ENCODE measurements at regions not wholly inside any gene's neighbourhood (a gene's known extent, or its start where the extent isn't known, plus 50 kb on each side); places are given as distances from the start of the nearest gene placed in this dataset.
"Not testable (repeated sequence)": the region's sequence is repeated elsewhere in the genome, so short reads cannot be mapped to it uniquely, and the experiment has no call there.

- Mint-ChIP-seq H3K9me3 (peaks cover 5% of the 10 kb centered on the region), H3K36me3 (ENCODE audit: low read depth) (no peaks in the 10 kb centered on the region), H3K4me1 (no peaks in the 10 kb centered on the region), H3K27ac (no peak overlapping the region), H3K27me3 (peaks cover 9% of the 10 kb centered on the region), H3K4me3 (no peak overlapping the region)
- ATAC-seq (replicated peaks) = no peak
Measured at GRCh38 chr10:129179972-129180678, 286.9 kb upstream of the MGMT start.

GRCh38 chr10:129184196-129184595, 282.8 kb upstream of the MGMT start:
- no peak overlapping the region for H3K27ac Mint-ChIP-seq
- no peaks in the 10 kb centered on the region for H3K4me1 Mint-ChIP-seq
- H3K36me3 Mint-ChIP-seq (ENCODE audit: low read depth) = no peaks in the 10 kb centered on the region
- no peak for ATAC-seq (replicated peaks)
- peaks cover 15% of the 10 kb centered on the region for H3K27me3 Mint-ChIP-seq
- H3K4me3 Mint-ChIP-seq = no peak overlapping the region
- H3K9me3 Mint-ChIP-seq = peaks cover 16% of the 10 kb centered on the region

GRCh38 chr10:129187331-129187730, 279.7 kb upstream of the MGMT start:
- no peaks in the 10 kb centered on the region for H3K36me3 Mint-ChIP-seq (ENCODE audit: low read depth)
- H3K27me3 Mint-ChIP-seq = peaks cover 12% of the 10 kb centered on the region
- peaks cover 16% of the 10 kb centered on the region for H3K9me3 Mint-ChIP-seq
- H3K4me3 Mint-ChIP-seq = no peak overlapping the region
- H3K27ac Mint-ChIP-seq = no peak overlapping the region
- no peak for ATAC-seq (replicated peaks)
- H3K4me1 Mint-ChIP-seq = no peaks in the 10 kb centered on the region

- Mint-ChIP-seq H3K27me3 (peaks cover 9% of the 10 kb centered on the region), H3K36me3 (ENCODE audit: low read depth) (no peaks in the 10 kb centered on the region), H3K4me1 (no peaks in the 10 kb centered on the region), H3K9me3 (peaks cover 10% of the 10 kb centered on the region), H3K27ac (no peak overlapping the region), H3K4me3 (no peak overlapping the region)
- no peak for ATAC-seq (replicated peaks)
Measured at GRCh38 chr10:129191797-129192196, 275.2 kb upstream of the MGMT start.

- peaks cover 5% of the 10 kb centered on the region for H3K27me3 Mint-ChIP-seq
- H3K4me3 Mint-ChIP-seq = no peak overlapping the region
- no peak overlapping the region for H3K27ac Mint-ChIP-seq
- no peak for ATAC-seq (replicated peaks)
- no peaks in the 10 kb centered on the region for H3K4me1 Mint-ChIP-seq
- peaks cover 3% of the 10 kb centered on the region for H3K9me3 Mint-ChIP-seq
- no peaks in the 10 kb centered on the region for H3K36me3 Mint-ChIP-seq (ENCODE audit: low read depth)
Measured at GRCh38 chr10:129192344-129193128, 274.5 kb upstream of the MGMT start.

GRCh38 chr10:129193148-129193547, 273.9 kb upstream of the MGMT start:
- Mint-ChIP-seq H3K36me3 (ENCODE audit: low read depth) (no peaks in the 10 kb centered on the region), H3K9me3 (no peaks in the 10 kb centered on the region), H3K4me3 (no peak overlapping the region), H3K27me3 (peaks cover 3% of the 10 kb centered on the region), H3K27ac (no peak overlapping the region), H3K4me1 (no peaks in the 10 kb centered on the region)
- ATAC-seq (replicated peaks) = peak; percentile 40

GRCh38 chr10:129194181-129194870, 272.7 kb upstream of the MGMT start:
- H3K4me1 Mint-ChIP-seq = no peaks in the 10 kb centered on the region
- H3K27me3 Mint-ChIP-seq = peaks cover 3% of the 10 kb centered on the region
- H3K4me3 Mint-ChIP-seq = no peak overlapping the region
- H3K36me3 Mint-ChIP-seq (ENCODE audit: low read depth) = no peaks in the 10 kb centered on the region
- H3K27ac Mint-ChIP-seq = no peak overlapping the region
- no peaks in the 10 kb centered on the region for H3K9me3 Mint-ChIP-seq
- ATAC-seq (replicated peaks) = no peak

GRCh38 chr10:129199826-129200225, 267.2 kb upstream of the MGMT start:
- no peaks in the 10 kb centered on the region for H3K27me3 Mint-ChIP-seq
- H3K36me3 Mint-ChIP-seq (ENCODE audit: low read depth) = no peaks in the 10 kb centered on the region

GRCh38 chr10:129203819-129204218, 263.2 kb upstream of the MGMT start:
- H3K4me1 Mint-ChIP-seq = no peaks in the 10 kb centered on the region
- no peak overlapping the region for H3K27ac Mint-ChIP-seq
- no peaks in the 10 kb centered on the region for H3K36me3 Mint-ChIP-seq (ENCODE audit: low read depth)
- H3K9me3 Mint-ChIP-seq = peaks cover 4% of the 10 kb centered on the region
- ATAC-seq (replicated peaks) = no peak
- no peak overlapping the region for H3K4me3 Mint-ChIP-seq
- H3K27me3 Mint-ChIP-seq = no peaks in the 10 kb centered on the region

More at GRCh38 chr10:129199826-129200225, 267.2 kb upstream of the MGMT start:
- H3K9me3 Mint-ChIP-seq = peaks cover 4% of the 10 kb centered on the region
- no peak for ATAC-seq (replicated peaks)
- no peaks in the 10 kb centered on the region for H3K4me1 Mint-ChIP-seq
- H3K4me3 Mint-ChIP-seq = no peak overlapping the region
- H3K27ac Mint-ChIP-seq = no peak overlapping the region

- no peak overlapping the region for H3K4me3 Mint-ChIP-seq
- no peak for ATAC-seq (replicated peaks)
- no peak overlapping the region for H3K27ac Mint-ChIP-seq
- H3K36me3 Mint-ChIP-seq (ENCODE audit: low read depth) = no peaks in the 10 kb centered on the region
- no peaks in the 10 kb centered on the region for H3K27me3 Mint-ChIP-seq
- no peaks in the 10 kb centered on the region for H3K4me1 Mint-ChIP-seq
- H3K9me3 Mint-ChIP-seq = no peaks in the 10 kb centered on the region
Measured at GRCh38 chr10:129207297-129207696, 259.7 kb upstream of the MGMT start.

- H3K36me3 Mint-ChIP-seq (ENCODE audit: low read depth) = no peaks in the 10 kb centered on the region
- H3K27ac Mint-ChIP-seq = no peak overlapping the region
- H3K27me3 Mint-ChIP-seq = peaks cover 5% of the 10 kb centered on the region
- H3K4me1 Mint-ChIP-seq = no peaks in the 10 kb centered on the region
- H3K4me3 Mint-ChIP-seq = no peak overlapping the region
- ATAC-seq (replicated peaks) = no peak
- peaks cover 5% of the 10 kb centered on the region for H3K9me3 Mint-ChIP-seq
Measured at GRCh38 chr10:129210876-129211275, 256.2 kb upstream of the MGMT start.

- ATAC-seq (replicated peaks) = no peak
- H3K27ac Mint-ChIP-seq = no peak overlapping the region
- H3K4me3 Mint-ChIP-seq = no peak overlapping the region
- H3K4me1 Mint-ChIP-seq = no peaks in the 10 kb centered on the region
- H3K36me3 Mint-ChIP-seq (ENCODE audit: low read depth) = no peaks in the 10 kb centered on the region
- peaks cover 5% of the 10 kb centered on the region for H3K9me3 Mint-ChIP-seq
- peaks cover 5% of the 10 kb centered on the region for H3K27me3 Mint-ChIP-seq
Measured at GRCh38 chr10:129213256-129213655, 253.8 kb upstream of the MGMT start.

GRCh38 chr10:129213996-129214395, 253.0 kb upstream of the MGMT start:
- H3K36me3 Mint-ChIP-seq (ENCODE audit: low read depth); H3K4me3 Mint-ChIP-seq; H3K27me3 Mint-ChIP-seq; H3K9me3 Mint-ChIP-seq; H3K4me1 Mint-ChIP-seq; H3K27ac Mint-ChIP-seq; ATAC-seq (replicated peaks): not testable (repeated sequence)

- Mint-ChIP-seq H3K27me3 (no peaks in the 10 kb centered on the region), H3K27ac (no peak overlapping the region), H3K36me3 (ENCODE audit: low read depth) (no peaks in the 10 kb centered on the region), H3K4me1 (no peaks in the 10 kb centered on the region), H3K9me3 (peaks cover 11% of the 10 kb centered on the region), H3K4me3 (no peak overlapping the region)
- no peak for ATAC-seq (replicated peaks)
Measured at GRCh38 chr10:129219364-129219763, 247.7 kb upstream of the MGMT start.

GRCh38 chr10:129222436-129222835, 244.6 kb upstream of the MGMT start:
- Mint-ChIP-seq H3K4me1 (no peaks in the 10 kb centered on the region), H3K9me3 (peaks cover 6% of the 10 kb centered on the region), H3K4me3 (no peak overlapping the region), H3K36me3 (ENCODE audit: low read depth) (no peaks in the 10 kb centered on the region), H3K27me3 (no peaks in the 10 kb centered on the region), H3K27ac (no peak overlapping the region)
- ATAC-seq (replicated peaks) = no peak
